ENCODE measurements at regions not wholly inside any gene's neighbourhood (a gene's known extent, or its start where the extent isn't known, plus 50 kb on each side); places are given as distances from the start of the nearest gene placed in this dataset.

- DNase-seq (no peak), ATAC-seq (no peak)
- Mint-ChIP-seq H3K27me3 (peaks cover 1% of the 10 kb centered on the region), H3K27ac (no peak overlapping the region), H3K9me3 (no peaks in the 10 kb centered on the region), H3K4me1 (ENCODE audit: low read depth) (no peaks in the 10 kb centered on the region), H3K4me3 (no peak overlapping the region), H3K36me3 (ENCODE audit: low read depth) (no peaks in the 10 kb centered on the region)
- intact Hi-C loops (cut with micrococcal nuclease), result no loop called here
- POLR2A ChIA-PET, result no interaction called here
- CTCF ChIA-PET, result no interaction called here
- no peak for TF ChIP-seq CTCF (IDR thresholded peaks at IDR 0.05)
Measured at GRCh38 chr3:73292220-73292619, 230.8 kb downstream of the EBLN2 start.

GRCh38 chr3:73294537-73294936 lies 233.1 kb downstream of the EBLN2 start:
- CTCF ChIA-PET, result no interaction called here

GRCh38 chr3:73295876-73296635 lies 234.6 kb downstream of the EBLN2 start:
- CTCF ChIA-PET, result interaction anchor here (1.2 kb wide), 1 partner anchor 15 kb away, joined by 3 read pairs; no protein-coding TSS in a partner anchor
- POLR2A ChIA-PET, result interaction anchor here (0.6 kb wide), 1 partner anchor 10 kb away, joined by 3 read pairs; no protein-coding TSS in a partner anchor
- Mint-ChIP-seq H3K4me1 (ENCODE audit: low read depth) (no peaks in the 10 kb centered on the region), H3K36me3 (ENCODE audit: low read depth) (no peaks in the 10 kb centered on the region), H3K9me3 (no peaks in the 10 kb centered on the region), H3K4me3 (no peak overlapping the region), H3K27ac (no peak overlapping the region), H3K27me3 (peaks cover 1% of the 10 kb centered on the region)
- intact Hi-C loops (cut with micrococcal nuclease), result no loop called here
- no peak for TF ChIP-seq CTCF (IDR thresholded peaks at IDR 0.05)
- no peak for ATAC-seq
- no peak for DNase-seq

More at GRCh38 chr3:73294537-73294936, 233.1 kb downstream of the EBLN2 start:
- H3K9me3 Mint-ChIP-seq, result no peaks in the 10 kb centered on the region
- TF ChIP-seq CTCF (IDR thresholded peaks at IDR 0.05), result no peak
- intact Hi-C loops (cut with micrococcal nuclease), result no loop called here
- no peaks in the 10 kb centered on the region for H3K4me1 Mint-ChIP-seq (ENCODE audit: low read depth)
- H3K36me3 Mint-ChIP-seq (ENCODE audit: low read depth), result no peaks in the 10 kb centered on the region
- H3K27me3 Mint-ChIP-seq, result peaks cover 1% of the 10 kb centered on the region
- DNase-seq (no peak), ATAC-seq (no peak)
- no peak overlapping the region for H3K27ac Mint-ChIP-seq
- no peak overlapping the region for H3K4me3 Mint-ChIP-seq
- POLR2A ChIA-PET, result no interaction called here

GRCh38 chr3:73296859-73297258 lies 235.4 kb downstream of the EBLN2 start:
- Mint-ChIP-seq H3K4me3 (no peak overlapping the region), H3K4me1 (ENCODE audit: low read depth) (no peaks in the 10 kb centered on the region), H3K36me3 (ENCODE audit: low read depth) (no peaks in the 10 kb centered on the region), H3K9me3 (no peaks in the 10 kb centered on the region), H3K27ac (no peak overlapping the region), H3K27me3 (peaks cover 1% of the 10 kb centered on the region)
- no peak for TF ChIP-seq CTCF (IDR thresholded peaks at IDR 0.05)
- DNase-seq (no peak), ATAC-seq (no peak)
- intact Hi-C loops (cut with micrococcal nuclease), result no loop called here
- CTCF ChIA-PET, result interaction anchor here (1.2 kb wide), 1 partner anchor 14 kb away, joined by 3 read pairs; no protein-coding TSS in a partner anchor
- POLR2A ChIA-PET, result interaction anchor here (0.6 kb wide), 1 partner anchor 9 kb away, joined by 3 read pairs; no protein-coding TSS in a partner anchor

Data from activated CD8-positive, alpha-beta T cell treated with anti-CD3 and anti-CD28 coated beads for 36 hours (primary cell).